NCI-H1092 treated with DMSO at 0.1 percent for 48 hours (cell line): ENCODE measurements at regions not wholly inside any gene's neighbourhood (a gene's known extent, or its start where the extent isn't known, plus 50 kb on each side); places are given as distances from the start of the nearest gene placed in this dataset.

Experiments used
- DNase-seq: peaks from one replicate; lab custom pipeline; 2025; lab: John Stamatoyannopoulos, UW

DNA sequence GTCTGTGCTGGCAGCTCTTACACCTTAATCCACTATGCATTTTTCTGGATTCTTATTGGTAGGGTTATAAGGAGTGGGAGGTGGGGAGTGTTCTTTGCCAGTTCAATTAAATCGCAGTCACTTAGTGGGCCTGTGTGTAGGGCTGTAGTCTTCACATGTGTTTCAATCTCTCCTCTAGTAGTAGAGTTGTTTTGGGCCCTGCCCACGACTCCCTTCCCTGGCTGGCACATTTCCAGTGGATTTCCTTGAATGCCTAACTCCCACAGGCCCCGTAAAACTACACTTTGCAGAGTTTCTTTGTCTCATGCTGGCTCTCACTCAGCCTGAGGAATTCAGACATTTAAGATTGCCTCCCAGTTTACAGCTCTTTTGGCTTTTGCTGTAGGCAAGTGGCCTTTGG, 414.0 kb upstream of the OPRM1 start:
- no peak for DNase-seq

DNA sequence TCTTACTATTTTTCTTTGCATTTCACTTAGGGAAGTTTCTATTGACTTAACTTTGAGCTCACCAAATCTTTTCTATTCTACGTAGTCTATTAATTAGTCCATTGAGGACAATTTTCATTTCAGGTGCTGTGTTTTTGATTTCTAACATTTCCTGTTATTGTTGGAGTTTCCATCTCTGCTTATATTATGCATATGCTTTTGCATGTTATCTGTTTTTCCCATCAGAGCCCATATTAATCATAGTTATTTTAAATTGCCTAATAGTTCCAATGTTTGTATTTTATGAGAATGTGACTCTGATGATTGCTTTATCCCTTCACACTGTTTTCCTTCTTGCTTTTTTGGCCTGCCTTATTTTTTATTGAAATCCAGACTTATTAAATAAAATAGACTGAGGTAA, 414.5 kb upstream of the OPRM1 start:
- no peak for DNase-seq

DNA sequence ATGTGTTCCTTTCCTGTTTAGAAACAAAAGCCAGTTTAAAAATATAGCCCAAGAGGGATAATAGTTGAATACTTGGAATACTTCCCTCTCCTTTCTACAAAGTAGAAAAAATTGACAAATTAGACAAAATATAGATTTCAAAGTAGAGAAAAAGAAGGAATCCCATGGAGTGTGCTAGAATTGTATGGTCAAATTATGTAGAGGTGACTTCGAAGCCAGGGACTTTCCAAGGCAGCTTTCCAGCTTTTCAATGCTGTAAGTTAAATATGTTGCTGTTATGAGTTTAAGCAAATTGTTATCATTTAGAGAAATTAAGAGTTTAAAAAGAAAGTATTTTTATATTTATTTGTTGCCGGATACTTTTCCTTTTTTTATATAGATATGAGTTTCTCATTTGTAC, 415.5 kb upstream of the OPRM1 start:
- DNase-seq, result no peak

DNA sequence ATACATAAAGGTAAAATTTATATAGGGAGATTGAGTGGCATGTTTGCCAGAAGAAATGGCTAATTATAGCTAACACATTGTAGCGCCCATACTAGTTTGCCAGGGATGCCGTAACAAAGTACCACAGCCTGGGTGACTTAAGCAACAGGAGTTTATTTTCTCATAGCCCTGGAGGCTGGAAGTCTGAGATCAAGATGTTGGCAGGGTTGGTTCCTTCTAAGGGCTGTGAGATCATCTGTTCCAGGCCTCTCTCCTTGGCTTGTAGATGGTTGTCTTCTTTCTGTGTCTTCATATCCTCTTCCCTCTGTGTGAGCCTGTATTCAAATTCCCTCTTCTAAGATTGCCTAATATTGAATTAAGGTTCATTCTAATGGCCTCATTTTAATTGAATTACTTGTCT, 417.5 kb upstream of the OPRM1 start:
- no peak for DNase-seq

DNA sequence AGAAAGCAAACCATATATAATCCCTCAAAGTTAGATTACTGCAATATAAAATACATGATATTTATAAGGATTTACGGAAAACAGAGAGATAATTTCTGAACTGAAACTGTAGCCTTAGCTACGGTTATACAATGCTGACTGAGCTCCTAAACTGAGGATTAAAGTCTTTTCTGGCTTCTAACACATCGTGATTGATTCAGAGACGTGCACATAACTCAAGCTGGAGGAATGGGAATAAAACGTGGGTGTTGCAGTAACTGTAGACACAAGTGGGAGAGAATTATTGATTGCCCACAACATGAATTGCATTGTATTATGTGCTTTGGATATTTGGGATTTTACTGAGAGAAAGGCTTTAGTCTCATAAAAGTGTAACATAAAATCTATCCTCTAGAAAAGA, 418.0 kb upstream of the OPRM1 start:
- DNase-seq, result no peak

DNA sequence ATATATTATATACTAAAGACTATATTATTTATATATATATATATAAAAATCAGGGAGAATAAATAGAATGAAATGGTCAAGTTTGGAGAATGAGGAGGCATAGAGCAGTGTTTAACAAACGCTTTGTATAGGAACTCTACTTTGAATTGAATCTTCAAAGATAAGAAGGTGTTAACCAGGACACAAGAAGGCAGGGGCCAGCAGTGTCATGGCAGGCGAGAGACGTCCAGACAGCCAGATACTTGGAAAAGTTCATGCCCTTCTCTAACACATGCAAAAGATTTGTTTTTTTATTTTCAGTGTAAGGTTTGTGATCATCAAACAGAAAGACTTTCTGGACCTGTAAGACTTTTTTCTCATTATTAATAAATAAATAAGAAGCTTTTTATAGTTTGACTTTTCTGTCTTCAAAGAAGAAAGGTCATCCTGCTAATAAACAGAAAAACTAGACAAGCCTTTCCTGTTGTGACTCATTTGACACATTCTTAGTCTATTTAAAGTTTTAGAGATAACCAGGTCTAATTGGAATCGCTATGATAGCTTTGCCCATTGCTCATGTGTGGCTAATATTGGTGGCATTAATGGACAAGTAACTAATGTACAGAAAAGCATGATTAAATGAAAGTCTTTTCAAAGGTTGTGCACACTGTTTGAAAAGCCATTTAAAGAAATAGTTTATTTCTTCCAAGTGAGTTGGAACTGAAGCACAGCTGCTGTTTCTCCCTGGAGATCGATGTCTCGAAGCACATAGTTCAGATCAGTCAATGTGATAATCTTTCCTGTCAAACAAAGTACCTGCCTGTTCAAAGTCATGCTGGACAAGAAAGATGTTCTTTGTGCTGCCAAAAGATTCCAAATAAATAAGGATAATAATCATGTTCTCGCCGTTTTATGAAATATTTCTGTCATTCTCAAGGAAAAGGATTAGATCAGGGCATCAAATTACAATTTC, 420.4 kb upstream of the OPRM1 start:
- DNase-seq, result no peak

DNA sequence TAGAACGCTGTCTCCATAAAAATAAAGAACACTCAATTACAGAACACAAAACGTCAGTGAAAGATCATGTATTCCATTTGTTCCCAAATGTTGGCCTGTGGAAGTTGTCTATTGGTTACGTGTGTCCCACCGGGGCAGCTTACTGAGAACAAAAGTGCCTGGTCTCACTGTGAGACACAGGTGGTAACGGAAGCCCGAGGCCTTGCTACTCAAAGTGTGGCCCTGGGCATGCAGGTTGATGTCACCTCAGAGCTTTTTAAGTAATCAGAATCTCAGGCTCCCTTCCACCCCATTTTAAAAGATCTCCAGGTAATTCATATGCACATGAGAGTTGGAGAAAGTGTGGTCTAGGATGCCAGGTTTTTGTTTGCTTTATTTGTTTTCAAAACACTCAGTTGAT, 422.5 kb upstream of the OPRM1 start:
- DNase-seq, result no peak

DNA sequence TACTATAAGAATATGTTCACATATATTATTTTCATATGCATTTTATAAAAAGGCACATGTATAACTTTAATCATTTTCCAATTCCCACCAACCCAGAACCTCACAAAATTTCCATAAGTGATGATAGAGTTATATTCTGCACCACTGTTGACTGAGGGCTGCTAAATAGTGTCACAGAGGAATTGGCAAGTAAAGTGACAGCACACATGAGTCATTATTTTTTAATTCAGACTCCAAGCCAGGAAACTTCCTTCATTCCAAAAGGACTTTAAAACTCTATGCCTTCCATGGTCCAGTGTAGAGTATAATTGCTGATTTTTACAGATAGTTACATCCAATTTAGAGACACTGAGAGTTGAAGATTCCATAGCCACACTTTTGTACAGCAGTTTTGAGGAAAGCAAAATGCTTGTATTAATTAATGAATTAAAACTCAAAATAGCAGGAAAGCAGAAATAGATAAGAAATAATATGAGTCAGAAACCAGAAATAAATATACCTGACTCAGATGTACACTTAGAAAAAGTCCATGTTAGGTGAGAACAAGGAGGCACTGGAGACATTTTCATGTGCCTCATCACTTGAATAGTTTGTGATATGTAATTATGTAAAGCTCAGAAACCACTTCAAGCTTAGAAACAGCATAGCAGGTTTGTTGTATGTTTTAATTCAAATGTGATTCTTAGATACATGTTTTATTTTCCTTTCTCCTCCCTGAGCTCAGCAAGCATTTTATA, 425.2 kb upstream of the OPRM1 start:
- DNase-seq, result no peak

DNA sequence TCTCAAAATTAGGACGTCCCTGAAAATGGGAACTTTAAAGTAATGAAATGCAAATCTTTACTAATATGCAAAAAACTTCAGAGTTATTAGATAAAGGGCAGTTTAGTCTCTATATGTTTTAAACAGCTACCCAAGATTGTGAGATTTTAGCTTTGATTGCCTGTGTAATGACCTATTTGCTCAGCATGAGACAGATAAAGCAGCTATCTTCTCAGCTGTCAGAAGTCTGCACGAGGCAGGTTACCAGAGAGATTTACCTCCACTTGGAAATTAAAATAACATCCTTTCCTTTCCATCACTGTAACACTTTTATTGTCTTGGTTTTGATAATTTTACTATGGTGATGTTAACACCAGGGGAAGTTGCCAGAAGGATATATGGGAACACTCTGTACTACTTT, 436.6 kb upstream of the OPRM1 start:
- DNase-seq, result no peak

DNA sequence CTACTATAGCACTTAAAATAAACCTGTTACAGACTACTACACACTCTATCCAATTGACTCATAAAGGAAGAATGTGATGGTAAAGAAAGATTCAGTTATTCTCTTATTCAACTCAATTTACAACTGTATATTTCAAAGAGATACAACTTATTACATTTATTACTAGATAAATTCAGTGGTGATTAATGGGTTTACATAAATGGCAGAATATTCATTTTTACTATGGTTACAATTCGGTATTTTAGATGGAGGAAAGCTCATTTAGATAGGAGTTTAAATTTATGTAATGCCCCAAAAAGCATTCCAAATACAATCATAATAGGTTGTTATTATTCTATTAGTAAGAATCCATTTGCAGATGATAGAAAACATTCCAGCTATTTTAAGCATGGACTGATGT, 439.1 kb upstream of the OPRM1 start:
- DNase-seq, result no peak

DNA sequence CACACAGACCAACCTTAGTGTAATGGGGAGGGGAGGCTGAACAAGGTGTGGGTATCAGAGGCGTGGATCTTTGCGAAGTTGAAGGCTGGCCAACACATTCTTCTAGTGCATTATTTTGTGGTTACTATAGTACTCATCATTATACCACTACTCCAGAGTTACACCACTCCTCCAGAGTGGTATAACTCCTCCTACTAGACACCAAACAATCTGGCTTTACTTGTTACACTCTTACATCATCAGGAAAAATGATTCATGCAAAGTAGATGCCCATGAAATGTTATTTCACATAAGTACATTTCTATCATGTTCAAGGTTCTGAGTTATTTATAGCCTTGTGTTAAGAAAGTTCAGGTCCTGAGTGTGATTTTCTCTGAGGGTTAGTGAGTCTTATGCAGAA, 443.1 kb upstream of the OPRM1 start:
- DNase-seq, result no peak

DNA sequence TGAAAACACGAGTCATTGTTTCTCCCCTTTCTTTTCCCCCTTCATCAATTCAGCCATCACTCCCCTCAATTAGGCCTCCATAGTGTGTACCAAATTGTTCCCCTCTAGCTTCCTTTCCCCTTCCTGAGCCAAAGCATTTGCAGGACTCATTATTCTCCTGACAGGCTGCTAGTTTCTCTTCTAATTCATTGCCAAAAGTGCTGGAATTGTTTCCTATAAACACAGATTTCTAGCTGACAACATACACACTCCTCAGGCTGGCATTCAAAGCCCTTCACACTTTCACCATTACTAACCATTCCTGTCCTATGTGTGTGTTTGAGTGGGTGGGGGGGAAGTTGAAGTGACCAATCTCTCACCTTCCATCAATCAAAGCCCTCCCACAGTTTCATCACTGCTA, 444.2 kb upstream of the OPRM1 start:
- no peak for DNase-seq

DNA sequence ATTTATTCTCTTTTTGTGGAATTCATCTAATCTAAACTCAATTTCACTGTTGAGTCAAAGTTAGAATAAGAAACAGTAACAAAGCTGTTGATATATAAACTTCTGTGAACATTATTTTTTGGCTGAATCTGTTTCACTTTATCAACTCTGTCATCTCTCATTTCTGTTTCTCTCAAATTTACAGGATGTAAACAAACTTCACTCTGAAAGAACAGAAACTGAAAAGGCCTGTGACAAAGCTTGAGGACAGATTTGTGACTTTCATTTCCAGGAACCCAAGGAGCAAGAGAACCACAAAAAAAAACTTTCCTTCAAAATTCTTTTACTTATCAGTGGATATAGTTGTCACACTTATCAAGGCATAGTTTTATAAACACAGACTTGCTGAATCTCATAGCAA, 447.9 kb upstream of the OPRM1 start:
- no peak for DNase-seq

DNA sequence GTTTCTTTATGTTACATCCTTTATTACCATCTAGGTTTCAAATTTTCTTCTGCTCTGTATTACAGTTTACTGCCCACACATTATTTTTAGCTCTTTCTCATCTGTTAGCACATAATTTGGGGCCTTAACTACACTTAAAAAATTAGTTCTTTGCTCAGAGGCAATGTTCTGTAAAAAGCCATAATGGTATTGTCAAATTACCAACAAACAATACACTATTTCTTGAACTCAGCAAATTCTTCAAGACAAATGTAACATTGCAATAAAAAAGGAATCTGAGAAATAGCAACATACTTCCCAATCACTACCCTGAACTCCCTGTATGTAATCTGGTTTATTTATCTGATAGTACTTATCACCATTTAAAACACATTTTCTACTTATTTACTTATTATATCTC, 448.6 kb upstream of the OPRM1 start:
- DNase-seq, result no peak

DNA sequence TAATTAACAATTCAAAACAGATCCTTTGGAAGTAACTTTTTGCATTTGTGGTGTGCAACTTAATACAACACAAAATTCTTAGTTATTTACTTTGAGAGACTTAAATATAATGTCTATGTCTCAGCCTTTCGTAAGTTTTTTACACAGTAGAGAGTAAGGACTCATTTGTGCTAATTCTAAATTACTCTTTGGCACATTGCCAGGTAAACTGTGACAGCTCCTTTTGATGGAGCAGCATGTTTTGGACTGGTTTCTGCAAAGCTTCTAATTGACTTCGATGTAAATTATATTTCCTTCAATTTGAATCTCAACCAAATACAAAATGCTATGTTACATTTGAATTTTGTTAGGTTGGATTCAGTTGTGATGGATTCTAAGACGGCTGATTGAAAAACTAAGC, 450.7 kb upstream of the OPRM1 start:
- DNase-seq, result no peak

DNA sequence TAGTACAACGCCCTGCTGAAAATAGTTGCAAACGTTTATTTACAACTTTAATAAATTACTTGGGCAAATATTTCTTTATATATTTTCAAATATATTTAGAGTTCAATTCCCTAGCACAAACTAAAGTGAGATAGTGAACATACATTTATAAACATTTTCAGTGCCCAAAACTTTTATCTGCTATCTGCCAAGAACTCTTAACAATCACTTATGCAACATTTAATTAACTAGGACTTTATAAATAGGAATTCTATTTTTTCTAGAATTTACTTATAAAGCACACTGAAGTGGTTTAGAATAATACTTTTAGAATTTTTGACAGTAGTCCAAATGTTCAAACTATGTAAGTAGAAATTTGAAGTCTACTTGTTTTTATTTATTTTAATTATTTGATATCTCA, 452.6 kb upstream of the RGS17 start:
- no peak for DNase-seq

DNA sequence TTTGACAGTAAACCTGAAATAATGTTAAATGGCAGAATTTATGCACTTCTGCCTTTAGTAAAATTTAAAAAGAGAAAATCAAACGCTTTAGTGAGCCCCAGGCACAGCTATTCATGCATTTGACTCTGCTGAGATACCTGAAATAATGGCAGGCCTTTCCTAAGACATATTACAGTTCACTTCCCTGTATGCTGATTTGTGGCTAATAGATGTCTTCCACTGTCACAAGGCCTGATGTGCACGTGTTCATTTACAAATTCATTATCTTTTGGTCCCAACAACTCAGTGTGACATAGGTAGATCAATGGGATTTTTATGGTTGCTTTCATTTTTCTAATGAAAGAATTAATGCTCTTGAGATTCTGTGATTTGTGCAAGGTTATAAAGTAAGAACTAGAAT, 449.7 kb upstream of the RGS17 start:
- no peak for DNase-seq

DNA sequence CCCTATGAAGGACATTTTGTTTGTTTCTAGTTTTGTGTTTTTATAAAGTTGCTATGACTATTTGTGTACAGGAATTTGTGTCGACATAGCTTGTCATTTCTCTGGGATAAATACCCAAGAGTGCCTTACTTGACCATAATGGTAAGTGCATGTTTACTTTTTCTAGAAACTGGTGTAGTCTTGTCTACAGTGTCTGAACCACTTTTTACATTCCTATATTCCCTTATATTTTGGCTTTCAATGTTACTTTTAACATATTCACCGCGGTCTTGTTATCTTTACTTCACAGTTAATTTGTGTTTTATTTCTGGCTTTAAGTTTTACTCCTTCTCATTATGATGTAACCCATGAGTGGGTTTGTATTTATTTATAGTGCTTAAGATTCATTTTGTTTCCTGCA, 444.4 kb upstream of the RGS17 start:
- DNase-seq, result no peak

DNA sequence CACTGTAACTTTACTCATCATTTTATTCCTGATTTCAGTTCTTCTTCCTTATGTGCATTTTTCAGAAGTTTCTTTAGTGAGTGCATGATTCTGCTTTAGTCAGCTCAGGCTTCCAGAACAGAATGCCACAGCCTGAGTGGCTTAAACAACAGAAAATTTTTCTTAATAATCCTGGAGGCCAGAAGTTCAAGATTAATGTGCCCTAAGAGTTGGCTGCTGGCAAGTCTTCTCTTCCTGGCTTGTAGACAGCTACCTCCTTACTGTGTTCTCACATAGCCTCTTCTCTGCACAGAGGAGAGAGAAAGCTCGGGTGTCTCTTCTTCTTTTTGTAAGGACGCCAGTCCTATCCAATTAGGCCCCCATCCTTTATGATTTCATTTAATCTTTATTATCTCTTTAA, 443.1 kb upstream of the RGS17 start:
- no peak for DNase-seq

DNA sequence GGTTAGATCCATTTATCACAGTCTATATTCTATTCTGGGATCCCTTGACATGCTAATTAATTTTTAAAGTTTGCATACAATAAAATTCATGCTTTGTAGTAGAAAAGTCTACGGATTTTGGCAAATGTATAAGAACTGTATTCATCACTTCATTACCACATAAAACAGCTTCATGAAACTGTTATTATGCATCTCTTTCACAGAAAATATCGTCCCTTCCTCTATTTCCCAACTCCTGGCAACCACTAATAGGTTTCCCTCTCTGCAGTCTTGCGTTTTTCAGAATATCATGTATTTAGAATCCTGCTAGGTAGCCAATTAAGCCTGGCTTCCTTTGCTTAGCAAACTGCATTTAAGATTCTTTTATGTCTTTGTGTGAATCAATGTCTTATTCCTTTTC, 441.3 kb upstream of the RGS17 start:
- no peak for DNase-seq

DNA sequence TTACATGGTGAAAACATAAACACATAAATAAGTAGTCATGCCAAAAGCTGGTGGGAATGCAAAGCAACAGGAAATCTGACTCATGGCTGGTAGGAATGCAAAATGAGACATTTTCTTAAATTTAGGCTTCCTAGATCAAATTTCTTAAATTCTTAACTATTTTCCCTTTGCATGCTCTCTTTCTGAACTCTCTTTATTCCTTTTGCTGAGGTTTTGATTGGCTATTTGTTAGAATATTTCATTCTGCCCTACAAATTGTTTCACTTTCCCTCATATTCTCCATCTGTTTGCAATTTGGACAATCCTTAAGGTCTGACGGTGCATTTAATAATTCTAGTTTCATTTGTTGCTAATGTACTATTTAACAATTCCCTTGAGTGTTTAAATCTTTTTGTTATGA, 437.5 kb upstream of the RGS17 start:
- no peak for DNase-seq

DNA sequence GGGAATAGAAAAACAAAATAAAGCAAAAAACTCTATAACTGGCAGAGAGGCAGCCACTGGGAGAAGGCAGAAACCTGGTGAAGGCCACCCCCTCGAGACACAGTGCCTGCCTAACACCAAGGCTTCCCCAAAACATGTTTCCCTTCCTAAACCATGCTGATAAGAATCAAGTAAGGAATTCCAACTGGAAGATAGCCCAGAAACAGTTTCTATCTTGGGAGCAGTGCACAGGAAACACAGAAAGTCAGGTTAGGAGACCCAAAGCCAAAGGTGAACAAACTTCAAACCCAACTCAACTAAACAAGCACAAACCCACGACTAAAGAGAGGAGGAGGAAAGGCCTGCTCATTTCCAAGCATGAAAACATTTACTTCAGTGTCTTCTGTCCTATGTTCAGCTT, 433.7 kb upstream of the RGS17 start:
- no peak for DNase-seq

DNA sequence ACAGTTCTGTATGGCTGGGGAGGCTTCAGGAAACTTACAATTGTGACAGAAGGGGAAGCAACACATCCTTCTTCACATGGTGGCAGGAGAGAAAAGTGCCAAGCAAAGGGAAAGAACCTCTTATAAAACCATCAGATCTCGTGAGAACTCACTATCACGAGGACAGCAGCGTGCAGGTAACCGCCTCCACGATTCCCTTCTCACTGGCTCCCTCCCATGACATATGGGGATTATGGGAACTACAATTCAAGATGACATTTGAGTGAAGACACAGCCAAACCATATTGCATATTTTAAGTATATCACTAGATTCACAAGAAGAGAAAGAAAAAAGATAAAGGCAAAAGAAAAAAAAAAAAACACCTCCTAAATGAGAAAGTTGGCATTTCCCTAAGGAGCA, 431.9 kb upstream of the RGS17 start:
- no peak for DNase-seq

DNA sequence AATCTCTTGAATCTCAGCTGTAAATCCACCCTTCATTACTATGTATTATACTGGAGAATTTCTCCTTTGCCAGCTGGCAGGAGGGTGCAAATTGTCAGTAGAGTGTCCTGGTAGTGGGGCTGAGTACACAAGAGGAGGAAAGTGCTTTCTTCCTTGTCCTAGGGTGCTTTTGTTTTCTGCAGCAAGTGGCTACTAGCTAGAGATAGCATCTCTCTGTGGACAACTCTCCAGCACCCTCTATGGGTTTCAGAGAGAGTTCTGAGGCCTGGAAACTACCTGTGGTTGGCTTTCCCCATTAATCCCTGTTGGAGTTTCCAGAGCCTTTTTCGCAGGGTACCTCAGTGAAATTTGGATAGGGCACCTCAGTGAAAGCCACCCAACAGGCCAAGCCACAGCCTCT, 422.5 kb upstream of the RGS17 start:
- DNase-seq, result no peak
